H1 (cell line): ENCODE measurements at regions not wholly inside any gene's neighbourhood (a gene's known extent, or its start where the extent isn't known, plus 50 kb on each side); places are given as distances from the start of the nearest gene placed in this dataset.

Experiments used
- BACH1 ChIP-seq: IDR thresholded peaks from 2 replicates; pipeline ENCODE4 v1.6.1; 2012; ENCODE audit warnings: low read length, improper control_type of control experiment
- JUND ChIP-seq: IDR thresholded peaks from 2 replicates; pipeline ENCODE4 v1.6.1; 2011; ENCODE audit warnings: mild to moderate bottlenecking, improper control_type of control experiment, low read length
- KDM1A ChIP-seq: fragments of 200-600, 300-600 bp; sonication (generic); IDR thresholded peaks from 2 replicates; pipeline ENCODE4 v1.7.1; 2016; ENCODE audit warnings: mild to moderate bottlenecking, low read length, borderline replicate concordance
- NRF1 ChIP-seq: IDR thresholded peaks from 2 replicates; pipeline ENCODE4 v1.6.1; 2011; ENCODE audit warnings: mild to moderate bottlenecking, low read depth, low read length, improper control_type of control experiment
- PHF8 ChIP-seq: fragments of 200-600 bp; sonication (generic); conservative IDR thresholded peaks from 2 replicates; pipeline ENCODE4 v1.7.1; 2012; ENCODE audit warnings: low read depth, mild to moderate bottlenecking, inconsistent platforms, low read length, moderate library complexity
- POLR2A ChIP-seq, 2 experiments: IDR thresholded peaks; 1 replicate in 1 of 2; 2 replicates in 1 of 2; pipeline ENCODE4 v1.6.1; 2011; ENCODE audit warnings: low read depth in 2 of 2, low read length in 2 of 2, mild to moderate bottlenecking in 2 of 2; ENCODE audit errors: control extremely low read depth in 1 of 2
- RAD21 ChIP-seq, 2 experiments: IDR thresholded peaks in 1 of 2; conservative IDR thresholded peaks in 1 of 2; 2 replicates each; pipeline ENCODE4 v1.6.1; 2011; ENCODE audit warnings: low read depth in 2 of 2, low read length in 2 of 2, improper control_type of control experiment in 1 of 2, inconsistent platforms in 1 of 2, mild to moderate bottlenecking in 1 of 2, moderate library complexity in 1 of 2
- YY1 ChIP-seq: IDR thresholded peaks from 2 replicates; pipeline ENCODE4 v1.6.1; 2011; ENCODE audit warnings: low read depth, mild to moderate bottlenecking, low read length
- ZNF274 ChIP-seq: IDR thresholded peaks from 2 replicates; pipeline ENCODE4 v1.7.0; 2012; ENCODE audit warnings: low read length, borderline replicate concordance; ENCODE audit errors: extremely low read depth
- TF ChIP-seq, protein P1 (sequence below), 3 experiments: IDR thresholded peaks; 1 replicate in 2 of 3; 2 replicates in 1 of 3; pipeline versions ENCODE4 v1.5.1 to v1.6.1; 2011; ENCODE audit warnings: low read length in 3 of 3, mild to moderate bottlenecking in 3 of 3, inconsistent platforms in 2 of 3, low read depth in 1 of 3, moderate library complexity in 1 of 3; ENCODE audit not compliant: insufficient read depth in 1 of 3; ENCODE audit errors: control extremely low read depth in 1 of 3

DNA sequence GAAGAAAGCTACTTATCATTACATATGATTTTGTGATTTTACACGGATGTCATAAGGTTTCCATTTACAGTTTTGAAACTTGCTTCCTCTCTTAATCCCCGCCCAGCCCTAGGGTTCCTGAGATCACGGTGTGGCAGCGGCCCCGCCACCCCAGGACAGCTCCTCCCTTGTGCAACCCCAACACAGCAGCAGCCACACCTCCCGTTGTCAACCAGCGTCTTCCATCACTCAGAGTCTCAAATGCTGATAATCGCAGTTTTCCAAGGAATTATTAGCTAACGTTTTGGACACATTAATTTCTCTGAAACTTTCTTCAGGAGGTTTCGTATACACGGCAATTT lies 204.8 kb downstream of the THBS2 start:
- no peak for TF ChIP-seq POLR2A (IDR thresholded peaks at IDR 0.05; ENCODE audit: control extremely low read depth in 1 of 2, low read depth in 2 of 2, low read length in 2 of 2)
- TF ChIP-seq, protein P1, sequence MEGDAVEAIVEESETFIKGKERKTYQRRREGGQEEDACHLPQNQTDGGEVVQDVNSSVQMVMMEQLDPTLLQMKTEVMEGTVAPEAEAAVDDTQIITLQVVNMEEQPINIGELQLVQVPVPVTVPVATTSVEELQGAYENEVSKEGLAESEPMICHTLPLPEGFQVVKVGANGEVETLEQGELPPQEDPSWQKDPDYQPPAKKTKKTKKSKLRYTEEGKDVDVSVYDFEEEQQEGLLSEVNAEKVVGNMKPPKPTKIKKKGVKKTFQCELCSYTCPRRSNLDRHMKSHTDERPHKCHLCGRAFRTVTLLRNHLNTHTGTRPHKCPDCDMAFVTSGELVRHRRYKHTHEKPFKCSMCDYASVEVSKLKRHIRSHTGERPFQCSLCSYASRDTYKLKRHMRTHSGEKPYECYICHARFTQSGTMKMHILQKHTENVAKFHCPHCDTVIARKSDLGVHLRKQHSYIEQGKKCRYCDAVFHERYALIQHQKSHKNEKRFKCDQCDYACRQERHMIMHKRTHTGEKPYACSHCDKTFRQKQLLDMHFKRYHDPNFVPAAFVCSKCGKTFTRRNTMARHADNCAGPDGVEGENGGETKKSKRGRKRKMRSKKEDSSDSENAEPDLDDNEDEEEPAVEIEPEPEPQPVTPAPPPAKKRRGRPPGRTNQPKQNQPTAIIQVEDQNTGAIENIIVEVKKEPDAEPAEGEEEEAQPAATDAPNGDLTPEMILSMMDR (IDR thresholded peaks at IDR 0.05; ENCODE audit: control extremely low read depth in 1 of 3, insufficient read depth in 1 of 3, low read depth in 1 of 3, low read length in 3 of 3): no peak
- TF ChIP-seq PHF8: no peak
- TF ChIP-seq ZNF274: no peak
- no peak for TF ChIP-seq JUND
- no peak for TF ChIP-seq BACH1
- no peak for TF ChIP-seq NRF1
- no peak for TF ChIP-seq RAD21 (IDR thresholded peaks at IDR 0.05 in 1 of 2, conservative IDR thresholded peaks at IDR 0.05 in 1 of 2; ENCODE audit: low read depth in 2 of 2, low read length in 2 of 2)
- no peak for TF ChIP-seq YY1
- TF ChIP-seq KDM1A: no peak
